ENCODE measurements at regions not wholly inside any gene's neighbourhood (a gene's known extent, or its start where the extent isn't known, plus 50 kb on each side); places are given as distances from the start of the nearest gene placed in this dataset.

DNA sequence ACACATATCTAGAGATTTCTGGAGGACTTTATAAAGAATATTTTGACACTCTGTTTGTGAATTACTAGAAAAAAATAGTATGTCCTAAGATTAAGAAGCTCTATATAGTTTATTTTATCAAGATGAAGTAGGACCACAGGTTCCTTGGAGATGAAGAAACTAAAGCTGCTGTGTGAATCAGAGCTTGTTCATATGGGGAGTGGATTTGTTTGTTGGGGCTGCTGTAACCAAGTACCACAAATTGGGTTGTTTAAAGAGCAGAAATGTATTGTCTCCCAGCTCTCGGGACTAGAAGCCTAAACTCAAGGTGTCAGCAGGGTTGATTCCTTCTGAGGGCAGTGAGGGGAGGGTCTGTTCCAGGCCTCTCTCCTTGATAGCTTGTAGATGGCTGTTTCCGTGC, 270.6 kb upstream of the UMPS start:
- H3K9me2 ChIP-seq (ENCODE audit: insufficient read depth) = no peaks in the 10 kb centered on the region; the same call in 1 of the 2 replicates
- no peak overlapping the region for H3K27ac ChIP-seq
- no peak for TF ChIP-seq EZH2 (IDR thresholded peaks at IDR 0.05; ENCODE audit: low read depth)
- TF ChIP-seq, protein P1, sequence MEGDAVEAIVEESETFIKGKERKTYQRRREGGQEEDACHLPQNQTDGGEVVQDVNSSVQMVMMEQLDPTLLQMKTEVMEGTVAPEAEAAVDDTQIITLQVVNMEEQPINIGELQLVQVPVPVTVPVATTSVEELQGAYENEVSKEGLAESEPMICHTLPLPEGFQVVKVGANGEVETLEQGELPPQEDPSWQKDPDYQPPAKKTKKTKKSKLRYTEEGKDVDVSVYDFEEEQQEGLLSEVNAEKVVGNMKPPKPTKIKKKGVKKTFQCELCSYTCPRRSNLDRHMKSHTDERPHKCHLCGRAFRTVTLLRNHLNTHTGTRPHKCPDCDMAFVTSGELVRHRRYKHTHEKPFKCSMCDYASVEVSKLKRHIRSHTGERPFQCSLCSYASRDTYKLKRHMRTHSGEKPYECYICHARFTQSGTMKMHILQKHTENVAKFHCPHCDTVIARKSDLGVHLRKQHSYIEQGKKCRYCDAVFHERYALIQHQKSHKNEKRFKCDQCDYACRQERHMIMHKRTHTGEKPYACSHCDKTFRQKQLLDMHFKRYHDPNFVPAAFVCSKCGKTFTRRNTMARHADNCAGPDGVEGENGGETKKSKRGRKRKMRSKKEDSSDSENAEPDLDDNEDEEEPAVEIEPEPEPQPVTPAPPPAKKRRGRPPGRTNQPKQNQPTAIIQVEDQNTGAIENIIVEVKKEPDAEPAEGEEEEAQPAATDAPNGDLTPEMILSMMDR (conservative IDR thresholded peaks at IDR 0.05) = no peak
- H3K27me3 ChIP-seq (ENCODE audit: insufficient read depth, low read depth) = peaks cover 92% of the 10 kb centered on the region
- H3K4me2 ChIP-seq = no peak overlapping the region
- H3K9me3 ChIP-seq (ENCODE audit: insufficient read depth, low read depth) = no peaks in the 10 kb centered on the region
- POLR2A ChIA-PET (ENCODE audit: unreplicated experiment) = no interaction called here
- CTCF ChIA-PET = interaction anchor here (0.6 kb wide), 1 partner anchor 22 kb away, joined by 9 read pairs; no protein-coding TSS in a partner anchor
- H3K79me2 ChIP-seq (ENCODE audit: low read depth) = no peaks in the 10 kb centered on the region
- no peaks in the 10 kb centered on the region for H3F3A ChIP-seq (ENCODE audit: insufficient read depth, low read depth)
- intact Hi-C loops (cut with micrococcal nuclease; ENCODE audit: unreplicated experiment) = no loop called here
- H4K20me1 ChIP-seq (ENCODE audit: insufficient read depth) = no peaks in the 10 kb centered on the region
- H3K36me3 ChIP-seq (ENCODE audit: low read depth) = no peaks in the 10 kb centered on the region
- no peaks in the 10 kb centered on the region for H3K4me1 ChIP-seq (replicated peaks; ENCODE audit: insufficient read depth)
- BruUV-seq (replicated peaks) = no TSS peak
- no peak overlapping the region for H2AFZ ChIP-seq
- H3K4me3 ChIP-seq = no peak overlapping the region
- no peak for DNase-seq

DNA sequence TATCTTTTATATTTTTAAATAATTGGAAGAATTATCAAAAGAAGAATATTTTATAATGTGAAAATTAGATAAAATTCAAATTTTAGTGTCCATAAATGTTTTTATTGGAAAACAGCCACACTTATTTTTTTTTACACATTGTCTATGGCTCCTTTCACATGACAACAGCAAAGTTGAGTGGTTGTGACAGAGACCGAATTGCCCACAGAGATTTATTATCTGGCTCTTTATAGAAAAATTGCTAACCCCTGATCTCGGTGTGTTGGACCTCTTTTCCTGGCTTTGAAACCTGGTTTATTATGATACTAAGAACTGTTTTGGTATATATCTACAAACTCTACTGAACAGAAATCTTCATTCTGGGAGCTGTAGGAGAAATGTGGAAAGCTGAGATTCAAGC, 269.1 kb upstream of the UMPS start:
- no peaks in the 10 kb centered on the region for H4K20me1 ChIP-seq (ENCODE audit: insufficient read depth)
- no peaks in the 10 kb centered on the region for H3K9me2 ChIP-seq (ENCODE audit: insufficient read depth)
- H3K4me1 ChIP-seq (replicated peaks; ENCODE audit: insufficient read depth) = no peaks in the 10 kb centered on the region
- H3K27me3 ChIP-seq (ENCODE audit: insufficient read depth, low read depth) = peaks cover 79% of the 10 kb centered on the region
- no peaks in the 10 kb centered on the region for H3K36me3 ChIP-seq (ENCODE audit: low read depth)
- H3K27ac ChIP-seq = no peak overlapping the region
- no peak overlapping the region for H3K4me2 ChIP-seq
- DNase-seq = no peak
- no peaks in the 10 kb centered on the region for H3F3A ChIP-seq (ENCODE audit: insufficient read depth, low read depth)
- no peaks in the 10 kb centered on the region for H3K79me2 ChIP-seq (ENCODE audit: low read depth)
- ChIA-PET CTCF (no interaction called here), POLR2A (ENCODE audit: unreplicated experiment) (interaction anchor here (0.7 kb wide), 1 partner anchor 401 kb away, joined by 6 read pairs; no protein-coding TSS in a partner anchor)
- no peaks in the 10 kb centered on the region for H3K9me3 ChIP-seq (ENCODE audit: insufficient read depth, low read depth)
- no peak overlapping the region for H3K4me3 ChIP-seq
- BruUV-seq (replicated peaks) = no TSS peak
- no peak overlapping the region for H2AFZ ChIP-seq
- intact Hi-C loops (cut with micrococcal nuclease; ENCODE audit: unreplicated experiment) = no loop called here
- TF ChIP-seq, protein P1 (conservative IDR thresholded peaks at IDR 0.05) = no peak
- TF ChIP-seq EZH2 (IDR thresholded peaks at IDR 0.05; ENCODE audit: low read depth) = no peak

GRCh38 chr3:124461838-124462632, 268.2 kb upstream of the UMPS start:
- POLR2A ChIA-PET (ENCODE audit: unreplicated experiment) = interaction anchor here (0.7 kb wide), 2 partner anchors 400 to 902 kb away, joined by 3 to 6 read pairs; no protein-coding TSS in a partner anchor
- no TSS peak for BruUV-seq (replicated peaks)
- H3K36me3 ChIP-seq (ENCODE audit: low read depth) = no peaks in the 10 kb centered on the region
- CTCF ChIA-PET = no interaction called here
- H3K27ac ChIP-seq = no peak overlapping the region
- peaks cover 72% of the 10 kb centered on the region for H3K27me3 ChIP-seq (ENCODE audit: insufficient read depth, low read depth)
- intact Hi-C loops (cut with micrococcal nuclease; ENCODE audit: unreplicated experiment) = no loop called here
- DNase-seq = no peak
- H3K4me3 ChIP-seq = no peak overlapping the region
- no peaks in the 10 kb centered on the region for H3K9me3 ChIP-seq (ENCODE audit: insufficient read depth, low read depth)
- no peaks in the 10 kb centered on the region for H3K4me1 ChIP-seq (replicated peaks; ENCODE audit: insufficient read depth)
- H3K4me2 ChIP-seq = no peak overlapping the region
- TF ChIP-seq EZH2 (IDR thresholded peaks at IDR 0.05; ENCODE audit: low read depth) = no peak
- TF ChIP-seq, protein P1 (conservative IDR thresholded peaks at IDR 0.05) = no peak
- H3K9me2 ChIP-seq (ENCODE audit: insufficient read depth) = no peaks in the 10 kb centered on the region
- H2AFZ ChIP-seq = no peak overlapping the region
- H4K20me1 ChIP-seq (ENCODE audit: insufficient read depth) = no peaks in the 10 kb centered on the region
- no peaks in the 10 kb centered on the region for H3K79me2 ChIP-seq (ENCODE audit: low read depth)
- H3F3A ChIP-seq (ENCODE audit: insufficient read depth, low read depth) = no peaks in the 10 kb centered on the region
